Lower leg skin (tissue), 3 donors: ENCODE measurements at regions not wholly inside any gene's neighbourhood (a gene's known extent, or its start where the extent isn't known, plus 50 kb on each side); places are given as distances from the start of the nearest gene placed in this dataset.
"Not testable (repeated sequence)": the region's sequence is repeated elsewhere in the genome, so short reads cannot be mapped to it uniquely, and the experiment has no call there.

Experiments used
- POLR2A ChIP-seq, 2 donors: fragments of 450-650 bp; IDR thresholded peaks; one replicate each; pipeline ENCODE4 v1.6.1; 2016 to 2017; ENCODE audit warnings: antibody characterized with exemption in 2 of 2, mild to moderate bottlenecking in 1 of 2, moderate library complexity in 1 of 2
- TF ChIP-seq, protein P1 (sequence below), 3 donors: fragments of 450-650 bp; IDR thresholded peaks; one replicate each; pipeline ENCODE4 v1.5.1; 2016; ENCODE audit warnings: antibody characterized with exemption in 3 of 3, mild to moderate bottlenecking in 3 of 3, moderate library complexity in 2 of 3

- TF ChIP-seq, protein P1, sequence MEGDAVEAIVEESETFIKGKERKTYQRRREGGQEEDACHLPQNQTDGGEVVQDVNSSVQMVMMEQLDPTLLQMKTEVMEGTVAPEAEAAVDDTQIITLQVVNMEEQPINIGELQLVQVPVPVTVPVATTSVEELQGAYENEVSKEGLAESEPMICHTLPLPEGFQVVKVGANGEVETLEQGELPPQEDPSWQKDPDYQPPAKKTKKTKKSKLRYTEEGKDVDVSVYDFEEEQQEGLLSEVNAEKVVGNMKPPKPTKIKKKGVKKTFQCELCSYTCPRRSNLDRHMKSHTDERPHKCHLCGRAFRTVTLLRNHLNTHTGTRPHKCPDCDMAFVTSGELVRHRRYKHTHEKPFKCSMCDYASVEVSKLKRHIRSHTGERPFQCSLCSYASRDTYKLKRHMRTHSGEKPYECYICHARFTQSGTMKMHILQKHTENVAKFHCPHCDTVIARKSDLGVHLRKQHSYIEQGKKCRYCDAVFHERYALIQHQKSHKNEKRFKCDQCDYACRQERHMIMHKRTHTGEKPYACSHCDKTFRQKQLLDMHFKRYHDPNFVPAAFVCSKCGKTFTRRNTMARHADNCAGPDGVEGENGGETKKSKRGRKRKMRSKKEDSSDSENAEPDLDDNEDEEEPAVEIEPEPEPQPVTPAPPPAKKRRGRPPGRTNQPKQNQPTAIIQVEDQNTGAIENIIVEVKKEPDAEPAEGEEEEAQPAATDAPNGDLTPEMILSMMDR (IDR thresholded peaks at IDR 0.05) = not testable (repeated sequence)
- TF ChIP-seq POLR2A (IDR thresholded peaks at IDR 0.05) = not testable (repeated sequence)
These were observed 823.5 kb downstream of the TMEM121 start for GRCh38 chr14:106349678-106350457.
